ENCODE measurements at regions not wholly inside any gene's neighbourhood (a gene's known extent, or its start where the extent isn't known, plus 50 kb on each side); places are given as distances from the start of the nearest gene placed in this dataset.
A peak's percentile ranks its signal among the peaks of the same experiment; 100 is the strongest.

GRCh38 chr6:132931936-132932514 lies 117.7 kb downstream of the RPS12 start:
- H3K27ac ChIP-seq (ENCODE audit: low read depth, low read length) = no peak overlapping the region
- H4K20me1 ChIP-seq (replicated peaks in 1 of 2; ENCODE audit: control insufficient read depth in 1 of 2, insufficient read depth in 2 of 2, low read length in 2 of 2) = no peaks in the 10 kb centered on the region
- no peak overlapping the region for H3K4me2 ChIP-seq (ENCODE audit: insufficient read depth in 1 of 2, low read depth in 2 of 2, low read length in 2 of 2)

More at GRCh38 chr6:132931936-132932514, 117.7 kb downstream of the RPS12 start:
- H2BK5ac ChIP-seq (ENCODE audit: low read depth, low read length) = no peak overlapping the region
- H3K79me1 ChIP-seq (ENCODE audit: low read depth, low read length) = no peaks in the 10 kb centered on the region
- DNase-seq (ENCODE audit: low read depth in 1 of 2, low spot score in 2 of 2) = no peak
- H3K27me3 ChIP-seq (replicated peaks in 1 of 4; ENCODE audit: control insufficient read depth in 3 of 4, extremely low read depth in 1 of 4, insufficient read depth in 3 of 4, low read length in 3 of 4) = no peaks in the 10 kb centered on the region
- no peak overlapping the region for H3K56ac ChIP-seq (replicated peaks; ENCODE audit: insufficient read length, low read depth, low read length)
- H3K4ac ChIP-seq (replicated peaks; ENCODE audit: insufficient read length, low read depth, low read length) = no peak overlapping the region
- no peak overlapping the region for H2BK12ac ChIP-seq (ENCODE audit: low read depth, low read length)
- H3K9ac ChIP-seq (replicated peaks in 1 of 4; ENCODE audit: extremely low read depth in 1 of 4, low read depth in 3 of 4, low read length in 3 of 4) = no peak overlapping the region
- H3K4me3 ChIP-seq (ENCODE audit: extremely low read depth in 1 of 4, insufficient read depth in 2 of 4, low read depth in 3 of 4, low read length in 4 of 4) = no peak overlapping the region
- H3K18ac ChIP-seq (ENCODE audit: extremely low read depth, low read length) = no peak overlapping the region
- CTCF ChIA-PET (ENCODE audit: partially characterized antibody) = interaction anchor here (0.6 to 1.4 kb wide), 3 partner anchors 13 to 242 kb away, joined by 3 to 4 read pairs (median 4); no protein-coding TSS in a partner anchor
- H3K36me3 ChIP-seq (ENCODE audit: control insufficient read depth in 2 of 4, insufficient read depth in 4 of 4, low read length in 3 of 4) = no peaks in the 10 kb centered on the region
- no peak overlapping the region for H3K14ac ChIP-seq (ENCODE audit: insufficient read length)
- no peaks in the 10 kb centered on the region for H3K23me2 ChIP-seq (ENCODE audit: low read depth, low read length)
- H2BK120ac ChIP-seq (replicated peaks; ENCODE audit: low read depth, low read length) = no peak overlapping the region
- H2BK15ac ChIP-seq (ENCODE audit: low read length) = no peak overlapping the region
- H3K9me3 ChIP-seq (ENCODE audit: insufficient read depth in 2 of 2, low read depth in 1 of 2, low read length in 1 of 2) = no peaks in the 10 kb centered on the region
- H2AK5ac ChIP-seq (ENCODE audit: low read depth, low read length) = no peak overlapping the region
- no peak overlapping the region for H4K5ac ChIP-seq (ENCODE audit: insufficient read length, low read depth, low read length)
- H3K23ac ChIP-seq (ENCODE audit: insufficient read length) = no peak overlapping the region
- WGBS, 2 experiments (ENCODE audit: extremely low coverage in 1 of 2, insufficient coverage in 1 of 2, insufficient read length in 1 of 2, insufficient replicate concordance in 2 of 2, low coverage in 1 of 2, low lambda C conversion rate in 2 of 2, missing lambda C conversion rate in 1 of 2) = 86% methylated on average over 5 of the region's 5 CpGs; no CpG with 5 or more reads in 1 of the 2 experiments
- no peaks in the 10 kb centered on the region for H3K79me2 ChIP-seq (ENCODE audit: control insufficient read depth in 1 of 2, insufficient read depth in 2 of 2, low read length in 2 of 2)
- no peak overlapping the region for H4K8ac ChIP-seq (ENCODE audit: extremely low read depth, insufficient read depth, low read length)
- no peak for TF ChIP-seq HDAC6 (IDR thresholded peaks at IDR 0.05; ENCODE audit: low read depth, low read length)
- peak; percentile 63 for TF ChIP-seq CEBPB (IDR thresholded peaks at IDR 0.05; ENCODE audit: low read depth, low read length)
- no peak overlapping the region for H4K91ac ChIP-seq (replicated peaks; ENCODE audit: insufficient read length, low read length)
- peaks cover 0 to 4% (median 0%) of the 10 kb centered on the region in 4 experiments; a peak in 1 of 7 replicates for H3K4me1 ChIP-seq (replicated peaks in 1 of 4; ENCODE audit: control insufficient read depth in 3 of 4, insufficient read depth in 4 of 4, low read length in 3 of 4)
- H2AFZ ChIP-seq (ENCODE audit: low read length) = no peak overlapping the region
- FAIRE-seq = no peak
- no peak overlapping the region for H2BK20ac ChIP-seq (ENCODE audit: low read length)
- POLR2A ChIA-PET (ENCODE audit: partially characterized antibody) = no interaction called here

Measured in H1 (cell line).